ENCODE measurements at regions not wholly inside any gene's neighbourhood (a gene's known extent, or its start where the extent isn't known, plus 50 kb on each side); places are given as distances from the start of the nearest gene placed in this dataset.
"Not testable (repeated sequence)": the region's sequence is repeated elsewhere in the genome, so short reads cannot be mapped to it uniquely, and the experiment has no call there.

DNA sequence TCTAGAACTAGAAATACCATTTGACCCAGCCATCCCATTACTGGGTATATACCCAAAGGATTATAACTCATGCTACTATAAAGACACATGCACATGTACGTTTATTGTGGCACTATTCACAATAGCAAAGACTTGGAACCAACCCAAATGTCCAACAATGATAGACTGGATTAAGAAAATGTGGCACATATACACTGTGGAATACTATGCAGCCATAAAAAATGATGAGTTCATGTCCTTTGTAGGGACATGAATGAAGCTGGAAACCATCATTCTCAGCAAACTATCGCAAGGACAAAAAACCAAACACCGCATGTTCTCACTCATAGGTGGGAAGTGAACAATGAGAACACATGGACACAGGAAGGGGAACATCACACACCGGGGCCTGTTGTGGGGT lies 231.5 kb downstream of the GATA3 start:
- not testable (repeated sequence) for DNase-seq

DNA sequence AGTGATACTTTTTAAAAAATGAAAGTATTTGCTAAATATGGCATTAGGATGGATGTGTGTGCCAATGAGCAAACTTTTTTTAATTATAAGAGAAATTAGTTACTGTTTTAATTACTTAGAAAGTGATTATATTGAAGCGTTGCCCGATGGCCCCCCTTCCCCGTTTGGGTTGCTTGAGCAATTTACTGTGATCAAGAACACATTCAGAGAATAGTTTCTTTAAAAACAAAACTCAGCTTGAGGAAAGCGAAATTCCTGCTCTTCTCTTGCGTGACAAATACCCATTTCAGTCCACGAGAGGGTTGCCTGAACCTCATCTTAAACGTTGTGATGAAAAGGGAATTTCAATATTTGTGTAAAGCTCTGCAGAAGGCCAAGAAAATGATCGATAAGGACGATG lies 234.1 kb downstream of the GATA3 start:
- no peak for DNase-seq

DNA sequence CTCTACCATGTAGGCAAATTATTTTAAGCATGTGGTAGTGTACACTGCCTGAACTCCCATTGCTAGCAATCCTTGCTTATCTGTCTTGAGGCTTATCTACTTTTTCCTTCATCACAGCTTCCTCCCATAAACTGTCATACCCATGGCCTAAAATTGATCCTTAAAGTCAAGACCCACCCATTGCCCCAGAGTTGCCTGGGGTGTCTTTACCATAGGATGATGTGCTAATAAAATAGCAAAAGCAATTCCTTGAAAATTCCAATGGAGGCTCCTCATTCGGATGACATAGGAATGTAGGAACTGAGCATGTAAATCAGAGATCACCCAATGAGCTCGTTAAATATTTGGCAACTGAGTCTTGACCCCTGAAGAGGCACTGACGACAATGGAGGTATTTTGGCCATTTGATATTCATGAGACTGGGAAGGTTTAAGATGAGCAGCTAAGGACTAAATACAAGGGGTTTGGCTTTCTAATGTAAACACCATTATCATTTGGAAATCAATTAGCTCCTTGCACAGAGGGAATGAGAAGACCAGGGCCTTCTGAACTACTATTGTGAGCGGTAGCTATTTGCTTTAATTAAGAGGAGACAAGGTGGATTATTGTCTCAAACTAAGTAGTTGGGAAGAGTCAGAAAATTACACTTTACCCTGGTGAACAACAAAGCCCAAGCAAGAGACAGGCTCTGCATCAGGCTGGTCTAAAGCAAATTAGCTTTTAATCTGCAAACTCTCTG lies 234.9 kb downstream of the GATA3 start:
- DNase-seq = no peak

DNA sequence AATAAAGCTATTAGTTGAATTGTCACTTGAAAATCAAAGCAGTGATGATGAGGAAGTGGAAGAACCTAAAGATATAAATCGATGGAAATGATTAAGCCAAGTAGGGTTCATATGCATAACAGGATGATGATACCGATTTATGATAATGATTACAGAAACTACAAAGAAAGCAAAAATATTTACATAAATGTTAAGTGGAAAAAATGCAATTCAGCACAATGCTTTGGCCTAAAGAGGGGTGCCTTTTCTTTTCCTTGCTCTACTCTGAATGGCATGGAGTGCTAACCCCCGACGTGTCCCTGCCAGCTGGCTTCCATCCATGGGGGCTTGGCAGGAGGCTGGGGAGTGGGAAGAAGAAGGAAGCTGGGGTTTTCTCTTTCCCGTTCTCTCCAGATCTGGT lies 240.3 kb downstream of the GATA3 start:
- DNase-seq = no peak

DNA sequence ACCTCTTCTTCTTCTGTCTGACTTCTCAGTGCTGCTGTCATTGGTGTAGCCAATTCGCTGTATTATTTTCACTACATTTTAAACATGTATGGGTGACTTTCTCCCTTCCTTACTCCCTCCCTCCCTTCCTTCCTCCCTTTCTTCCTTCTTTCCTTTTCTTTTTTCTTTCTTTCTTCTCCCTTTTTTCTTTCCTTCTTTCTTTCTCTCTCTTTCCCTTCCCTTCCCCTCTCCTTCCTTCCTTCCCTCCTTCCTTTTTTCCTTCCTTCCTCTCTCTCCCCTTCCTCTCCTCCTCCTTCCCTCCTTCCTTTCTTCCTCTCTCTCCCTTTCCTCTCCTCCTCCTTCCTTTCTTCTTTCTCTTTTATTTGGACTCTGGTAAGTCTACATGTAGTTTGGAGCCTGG lies 240.8 kb downstream of the GATA3 start:
- DNase-seq = no peak

DNA sequence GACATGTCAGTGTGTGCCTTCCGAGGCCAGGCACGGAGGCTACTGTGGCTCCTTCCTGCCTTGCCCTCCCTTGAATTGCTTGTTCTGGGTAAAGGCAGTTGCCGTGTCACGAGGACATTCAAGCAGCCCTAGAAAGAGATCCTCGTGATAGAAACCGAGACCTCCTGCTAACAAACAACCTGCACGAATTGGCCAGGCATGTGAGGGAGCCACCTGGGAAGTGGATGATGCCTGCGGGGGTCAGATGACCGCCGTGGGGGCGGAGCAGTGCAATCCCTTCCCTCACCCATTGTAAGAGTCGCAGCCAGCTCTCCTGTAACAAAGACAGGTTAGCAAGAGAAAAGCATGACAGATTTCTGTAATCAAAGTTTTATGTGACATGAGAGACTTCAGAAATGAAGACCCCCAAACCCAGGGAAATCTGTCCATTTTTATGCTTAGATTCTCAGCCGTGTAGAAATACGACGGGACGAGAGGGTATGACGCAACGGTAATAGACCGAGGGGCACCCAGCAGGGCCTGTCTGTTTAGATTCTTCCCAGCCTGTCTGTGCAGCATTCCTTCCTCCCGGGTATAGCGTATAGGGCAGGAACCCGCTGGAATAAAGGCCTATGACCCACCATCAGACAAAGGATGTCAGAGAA lies 241.7 kb downstream of the GATA3 start:
- no peak for DNase-seq

DNA sequence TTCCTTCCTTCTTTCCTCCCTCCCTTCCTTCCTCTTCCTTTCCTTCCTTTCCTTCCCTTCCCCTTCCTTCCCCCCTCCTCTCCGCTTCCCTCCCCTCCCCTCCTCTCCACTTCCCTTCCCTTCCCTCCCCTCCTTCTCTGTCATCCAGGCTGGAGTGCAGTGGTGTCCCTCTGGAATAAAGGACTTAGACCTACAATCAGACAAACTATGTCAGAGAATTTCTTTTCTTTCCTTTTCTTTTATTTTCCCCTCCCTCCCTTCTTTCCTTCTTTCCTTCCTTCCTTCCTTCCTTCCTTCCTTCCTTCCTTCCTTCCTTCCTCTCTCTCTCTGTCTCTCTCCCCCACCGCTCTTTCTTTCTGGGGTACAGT lies 242.2 kb downstream of the GATA3 start:
- no peak for DNase-seq

DNA sequence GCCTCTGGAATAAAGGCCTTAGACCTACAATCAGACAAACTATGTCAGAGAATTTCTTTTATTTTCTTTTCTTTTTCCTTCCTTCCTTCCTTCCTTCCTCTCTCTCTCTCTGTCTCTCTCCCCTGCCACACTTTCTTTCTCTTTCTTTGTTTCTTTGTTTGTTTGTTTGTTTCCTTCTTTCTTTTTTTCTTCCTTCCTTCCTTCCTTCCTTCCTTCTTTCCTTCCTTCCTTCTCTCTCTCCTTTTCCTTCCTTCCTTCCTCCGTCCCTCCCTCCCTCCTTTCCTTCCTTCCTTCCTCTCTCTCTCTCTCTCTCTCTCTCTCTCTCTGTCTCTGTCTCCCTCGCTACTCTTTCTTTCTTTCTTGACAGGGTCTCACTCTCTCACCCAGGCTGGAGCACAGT lies 242.6 kb downstream of the GATA3 start:
- DNase-seq = no peak

DNA sequence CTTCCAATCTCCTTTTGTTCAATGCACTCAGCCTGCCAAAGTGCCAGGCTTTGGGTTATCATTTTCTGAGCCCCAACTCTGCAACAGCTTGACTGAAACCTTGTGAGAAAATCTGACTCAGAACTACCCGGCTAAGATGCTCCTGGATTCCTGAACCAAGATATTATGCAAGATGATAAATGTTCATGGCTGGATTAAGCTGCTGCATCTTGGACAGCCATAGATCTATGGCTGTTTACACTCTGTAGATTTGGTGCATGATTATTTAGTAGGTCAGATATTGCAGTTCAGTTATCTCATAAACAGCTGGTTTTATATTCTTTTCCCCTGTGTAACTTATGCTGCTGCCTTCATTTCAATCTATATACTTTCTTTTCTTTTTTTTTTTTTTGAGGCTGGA lies 243.5 kb downstream of the GATA3 start:
- DNase-seq = no peak

DNA sequence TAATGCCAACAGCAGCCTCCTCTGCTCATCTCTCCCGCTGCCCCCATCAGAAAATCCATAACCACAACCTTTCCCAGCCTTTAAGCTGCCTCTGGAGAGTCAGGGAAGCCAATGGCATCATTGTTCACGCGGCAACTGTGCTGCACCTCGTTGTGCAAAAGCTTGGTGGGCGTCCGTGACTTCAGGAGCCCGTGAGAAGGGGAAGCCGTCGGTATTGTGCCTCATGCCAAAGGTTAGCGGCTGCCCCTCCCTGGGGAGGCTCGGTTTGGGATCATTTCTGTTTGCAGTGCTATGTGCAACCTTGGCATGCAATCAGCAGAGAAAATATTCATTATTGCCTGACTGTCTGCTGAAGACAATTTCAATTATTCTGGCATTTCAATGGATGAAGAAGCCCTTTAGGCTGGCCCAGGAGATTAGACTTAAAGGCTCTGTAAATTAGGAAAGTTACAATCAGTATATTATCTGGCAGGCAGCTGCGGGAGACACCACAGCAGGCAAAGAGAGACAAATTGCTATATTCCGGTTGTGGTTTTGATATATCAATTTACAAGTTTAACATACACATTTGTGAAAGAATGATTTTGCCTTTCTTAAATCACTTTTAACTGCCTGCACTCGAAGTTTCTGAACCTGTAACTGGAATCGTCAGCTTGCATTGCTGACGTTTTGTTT lies 244.5 kb downstream of the GATA3 start:
- no peak for DNase-seq

DNA sequence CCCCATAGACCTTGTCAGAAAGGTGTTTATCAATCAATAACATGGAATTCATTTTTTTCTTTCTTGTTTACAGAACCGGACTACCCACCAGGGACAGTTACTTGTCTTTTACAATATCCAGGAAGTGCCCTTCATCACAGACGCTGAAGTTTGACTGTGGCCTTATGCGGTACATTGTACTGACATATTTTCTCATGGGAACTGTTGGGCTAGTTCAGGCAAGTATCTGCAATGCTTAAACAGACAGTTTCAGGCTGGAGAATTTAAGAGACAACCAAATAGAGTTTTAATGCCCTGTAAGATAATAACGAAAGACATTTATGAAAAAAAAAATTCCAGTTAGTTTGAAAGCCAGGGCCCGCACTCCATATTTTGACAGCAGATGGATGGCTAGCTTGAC lies 246.4 kb downstream of the GATA3 start:
- DNase-seq = no peak

DNA sequence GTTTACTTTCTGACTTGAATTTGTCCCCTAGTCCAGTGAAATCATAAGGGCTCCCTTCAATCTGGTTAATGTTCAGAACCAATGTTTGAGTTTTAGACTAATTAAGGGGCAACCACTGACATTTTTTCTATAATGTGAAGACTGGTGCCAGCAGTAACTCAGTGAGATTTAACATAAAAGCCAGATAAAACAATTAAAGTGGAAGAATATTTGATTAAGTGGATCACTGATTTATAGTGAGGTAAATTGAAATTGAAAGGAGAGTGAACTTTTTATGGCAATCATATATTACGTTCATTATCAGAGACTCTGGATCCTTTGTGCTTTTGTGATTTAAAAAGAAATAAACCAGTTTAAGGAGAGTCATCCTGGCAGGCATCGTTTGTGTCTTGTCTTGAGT lies 246.8 kb downstream of the GATA3 start:
- DNase-seq = no peak

DNA sequence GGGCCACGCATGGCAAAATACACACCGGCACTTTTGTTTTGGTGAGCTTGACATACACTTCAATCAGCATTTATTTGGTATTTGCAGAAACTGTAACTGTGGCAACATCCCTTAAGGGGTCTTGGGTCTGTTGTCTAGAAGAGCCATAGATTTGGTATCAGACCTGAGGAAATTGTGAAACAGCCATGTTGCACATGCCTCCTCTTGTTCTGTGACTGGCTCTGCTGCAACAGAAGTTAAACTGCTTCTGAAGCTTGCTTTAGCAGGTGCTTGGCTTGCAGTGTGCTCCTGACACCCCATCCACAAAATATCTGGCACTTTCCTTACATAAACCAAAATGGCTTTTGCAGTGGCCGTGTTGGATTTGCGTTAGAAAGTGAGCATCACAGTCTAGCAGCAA lies 247.3 kb downstream of the GATA3 start:
- no peak for DNase-seq

DNA sequence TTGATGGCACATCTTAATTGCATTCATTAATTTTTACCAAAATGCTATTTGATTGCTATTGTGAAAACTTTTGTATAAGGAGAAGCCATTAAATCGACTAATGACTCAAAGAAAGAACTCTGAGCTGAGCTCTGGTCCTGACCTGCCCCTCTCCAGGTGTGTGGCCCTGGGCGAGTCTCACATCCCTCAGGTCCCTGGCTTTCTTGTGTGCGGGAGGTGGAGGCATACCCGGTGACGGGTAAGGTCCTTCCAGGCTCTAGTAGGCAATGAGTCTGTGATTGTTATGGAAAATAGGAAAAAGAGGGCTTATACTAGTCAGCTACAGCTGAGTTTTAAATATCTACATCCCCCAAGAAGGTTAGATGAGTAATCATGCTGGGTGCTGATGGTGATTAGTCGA lies 248.1 kb downstream of the GATA3 start:
- no peak for DNase-seq

DNA sequence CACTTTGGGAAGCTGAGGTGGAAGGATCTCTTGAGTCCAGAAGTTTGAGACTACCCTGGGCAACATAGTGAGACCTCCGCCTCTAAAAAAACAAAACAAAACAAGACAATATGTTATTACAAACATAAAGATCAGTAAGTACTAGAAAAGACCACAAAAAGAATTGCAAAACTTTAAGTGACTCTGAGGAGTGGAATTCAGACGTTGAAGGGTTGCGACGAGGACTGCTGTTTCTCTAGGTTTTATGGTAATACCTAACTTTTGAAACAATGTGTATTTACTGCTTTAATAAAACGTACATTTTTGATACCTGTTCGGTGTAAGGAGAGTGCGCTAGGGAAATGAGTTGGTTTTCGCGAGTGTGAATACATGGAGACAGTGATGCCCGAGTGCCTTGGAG lies 250.4 kb downstream of the GATA3 start:
- no peak for DNase-seq

DNA sequence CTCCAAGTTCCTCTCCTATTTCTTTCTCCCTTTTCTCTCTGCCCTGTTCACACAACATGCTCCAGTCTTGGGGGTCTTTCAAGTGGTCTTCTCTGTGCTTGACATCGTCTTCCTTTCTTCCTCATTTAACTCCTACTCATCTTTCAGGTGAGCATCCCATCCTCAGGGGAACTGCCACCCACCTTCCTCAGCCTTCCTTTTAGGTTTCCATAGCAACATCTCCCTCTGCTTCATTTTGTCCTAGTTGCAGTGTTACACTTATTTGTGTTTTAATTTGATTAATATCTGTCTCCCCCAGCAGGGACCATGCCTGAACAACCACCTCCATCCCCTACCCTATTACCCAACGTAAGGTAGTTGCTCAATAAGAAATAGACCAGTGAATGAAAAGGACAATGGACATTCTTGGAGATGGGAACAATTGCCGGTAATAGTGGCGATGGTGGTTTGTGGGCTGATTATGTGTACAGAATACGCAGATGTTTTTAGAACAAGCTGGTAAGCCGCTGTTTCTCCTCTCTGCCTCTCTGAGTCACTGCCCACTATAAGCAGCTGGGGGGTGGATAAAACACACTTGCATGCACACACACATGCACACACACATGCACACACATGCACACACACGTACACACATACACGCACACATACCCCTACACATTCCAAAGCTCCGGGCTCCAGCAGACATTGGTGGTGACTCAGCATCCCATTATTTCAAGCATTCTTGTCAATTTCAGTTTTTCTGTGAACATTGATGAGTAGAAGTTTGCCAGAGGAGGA lies 251.6 kb downstream of the GATA3 start:
- DNase-seq = no peak

DNA sequence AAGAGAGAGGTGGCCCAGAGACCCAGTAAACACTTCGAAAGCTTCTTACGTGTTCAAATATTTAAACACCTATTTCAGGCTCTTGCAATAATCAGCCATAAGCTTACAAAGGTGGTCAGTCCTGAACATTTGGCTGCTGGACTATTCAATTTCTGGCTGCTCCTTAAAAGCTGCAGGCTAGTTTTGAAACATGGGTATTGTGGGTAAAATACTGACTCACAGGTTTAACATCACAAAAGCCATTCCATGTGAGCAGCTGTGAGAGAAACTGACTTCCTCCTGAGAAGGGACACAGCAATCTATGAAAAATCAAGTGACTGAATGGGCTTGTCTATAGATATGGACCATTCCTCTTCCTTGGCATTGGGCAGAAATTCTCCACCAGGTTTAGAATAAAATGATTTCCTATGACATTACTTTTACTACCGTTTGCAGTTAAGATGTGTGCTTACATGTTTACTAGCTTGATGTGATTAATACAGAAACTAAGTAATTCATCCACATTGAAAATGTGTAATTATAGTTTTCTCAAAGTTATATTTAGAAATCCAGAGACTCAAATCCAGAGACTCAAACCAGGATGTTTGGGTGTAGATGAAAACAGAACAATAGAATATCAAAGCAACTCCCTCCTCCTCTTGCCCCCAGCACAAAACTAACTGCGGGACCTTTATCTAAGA lies 252.3 kb downstream of the GATA3 start:
- no peak for DNase-seq

DNA sequence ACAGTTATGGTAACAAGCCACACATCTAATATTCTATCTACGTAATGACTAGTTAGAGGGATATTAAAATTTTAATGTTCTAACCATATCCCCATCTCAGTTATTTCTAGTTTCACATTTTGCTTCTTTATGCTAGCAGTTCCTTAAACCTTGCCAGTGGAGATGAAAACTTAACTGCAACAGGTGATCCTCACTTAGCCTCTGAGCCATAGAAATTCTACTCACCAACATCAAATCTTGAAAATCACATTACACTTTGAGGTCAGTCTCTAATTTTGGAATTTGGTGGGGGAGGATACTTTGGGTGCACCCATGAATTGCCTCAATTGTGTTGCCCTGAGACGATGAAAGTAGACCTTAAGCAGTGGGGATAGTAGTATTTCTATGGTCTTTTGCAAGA lies 256.4 kb downstream of the GATA3 start:
- DNase-seq = no peak

DNA sequence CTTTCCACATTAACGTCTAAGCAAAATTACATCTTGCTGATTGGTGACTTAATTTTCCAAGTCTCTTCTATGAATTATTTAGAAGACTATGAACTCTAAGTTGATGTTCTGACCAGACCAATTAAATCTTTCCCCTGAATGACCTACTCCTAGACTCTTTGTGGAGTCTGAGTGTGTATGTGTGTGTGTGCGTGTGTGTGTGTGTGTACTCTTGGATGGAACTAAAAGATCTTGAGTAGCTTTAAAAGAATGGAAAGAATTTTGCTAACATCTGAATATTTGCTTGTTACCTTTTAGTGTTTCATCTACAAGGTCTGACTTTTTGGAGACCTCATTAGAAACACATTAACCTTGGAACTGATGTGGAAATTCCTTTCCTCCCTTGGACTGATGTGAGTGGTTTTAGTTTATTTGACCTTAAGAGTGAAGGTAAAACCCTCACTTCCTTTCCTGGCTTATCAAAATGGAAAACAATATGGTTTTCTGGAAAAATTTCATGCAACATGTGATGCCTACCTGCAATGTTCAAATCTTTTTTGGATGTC lies 257.1 kb downstream of the GATA3 start:
- no peak for DNase-seq

DNA sequence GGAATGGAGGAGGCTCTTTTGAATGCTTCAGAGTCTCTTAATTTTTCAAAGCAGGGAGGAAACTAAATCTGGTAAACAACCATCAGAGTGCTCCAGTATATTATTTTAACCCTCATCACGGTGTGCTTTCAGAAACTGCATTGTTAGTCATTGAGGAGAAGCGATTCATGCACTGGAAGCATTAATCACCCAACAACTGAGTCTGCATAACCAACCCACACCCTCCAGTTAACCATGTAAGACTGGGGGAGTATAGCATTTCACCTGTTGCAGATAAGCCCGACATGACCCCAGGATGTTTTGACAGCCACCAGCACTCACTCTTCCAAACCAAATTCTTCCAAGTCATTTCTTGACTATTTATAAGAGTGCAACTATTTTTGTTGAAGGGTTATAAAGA lies 257.6 kb downstream of the GATA3 start:
- no peak for DNase-seq

DNA sequence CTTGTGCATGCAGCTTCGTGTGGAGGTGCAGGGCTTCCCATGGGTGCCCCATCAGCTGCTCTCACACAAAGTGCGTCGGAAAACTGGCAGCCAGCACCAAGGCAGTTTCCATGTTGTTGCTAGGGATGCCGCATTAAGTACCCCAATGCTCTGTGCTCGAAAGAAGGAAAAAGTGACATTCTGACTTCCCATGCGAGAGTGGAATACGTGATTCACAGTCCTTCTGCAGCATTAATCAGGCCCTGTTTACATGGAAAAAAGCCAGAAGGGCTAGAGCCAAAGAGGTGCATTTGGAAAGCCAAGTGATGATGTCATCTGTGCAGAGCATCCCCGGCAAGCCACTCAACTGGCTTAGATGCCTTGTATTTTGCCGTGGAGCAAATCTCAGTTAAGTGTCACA lies 258.3 kb downstream of the GATA3 start:
- DNase-seq = no peak

DNA sequence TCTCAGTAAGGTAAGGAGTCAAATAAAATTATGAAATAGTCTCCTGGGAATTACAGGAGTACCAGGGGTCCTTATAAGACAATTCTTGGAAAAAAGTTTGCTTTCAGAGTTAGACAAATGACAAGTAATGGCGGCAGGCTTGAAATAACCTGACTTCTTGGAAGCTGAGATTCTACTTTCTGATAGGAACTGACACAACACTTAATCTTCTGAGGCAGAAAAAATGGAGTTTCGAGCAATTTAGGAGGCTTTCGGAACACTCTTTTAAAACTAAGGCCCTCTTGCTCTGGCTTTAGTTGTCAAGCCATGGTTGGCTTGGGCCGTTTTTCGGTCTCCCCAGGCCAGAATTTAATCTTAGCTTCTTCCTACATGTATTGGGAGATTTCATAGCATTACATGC lies 260.0 kb downstream of the GATA3 start:
- DNase-seq = no peak

DNA sequence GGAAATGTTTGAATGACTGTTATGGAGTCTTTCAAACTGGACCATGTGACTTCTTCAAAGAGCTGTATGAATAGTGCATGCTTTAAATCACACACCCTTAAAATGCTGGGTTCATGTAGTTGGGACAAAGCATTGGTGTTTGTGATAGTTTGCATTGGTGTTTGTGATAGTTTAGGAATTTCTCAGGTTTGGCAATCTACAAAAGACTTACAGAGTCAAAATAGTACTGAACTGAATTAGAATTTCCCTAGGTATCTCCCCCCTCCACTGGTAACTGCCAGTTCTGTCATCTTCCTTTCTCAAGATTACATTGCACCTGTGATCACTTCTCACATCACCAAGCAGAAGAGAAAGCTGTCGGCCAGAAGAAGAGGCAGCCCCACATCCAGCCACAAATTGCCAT lies 261.1 kb downstream of the GATA3 start:
- no peak for DNase-seq
